B cell (primary cell): ENCODE measurements at regions not wholly inside any gene's neighbourhood (a gene's known extent, or its start where the extent isn't known, plus 50 kb on each side); places are given as distances from the start of the nearest gene placed in this dataset.

ENCODE experiments used
- ATAC-seq: fragments of 200-7000 bp; cut with Tn5 transposase; one replicate; pipeline ENCODE4 v1.10.0; 2021; ENCODE audit warnings: low read depth, mild to moderate bottlenecking, moderate number of reproducible peaks, moderate library complexity
- CTCF ChIA-PET: fragments of 350-600 bp; sonication (Branson Sonifier 250); formaldehyde crosslinking; loops from one replicate; lab custom pipeline; 2021; ENCODE audit warnings: antibody characterized with exemption, inconsistent platforms; lab: Charles Lee
- POLR2A ChIA-PET: fragments of 350-600 bp; sonication (Branson Sonifier 250); formaldehyde crosslinking; loops from one replicate; lab custom pipeline; 2021; ENCODE audit warnings: antibody characterized with exemption; lab: Charles Lee
- DNase-seq: peaks from one replicate; pipeline ENCODE4 v3.0.0; 2013
- H2AFZ ChIP-seq: 2 replicates; pipeline ENCODE4 v1.6.1; 2012; ENCODE audit warnings: mild to moderate bottlenecking, low read depth, low read length; ENCODE audit not compliant: insufficient read depth, poor library complexity, severe bottlenecking
- H3K27ac ChIP-seq, 2 donors: 1 replicate in 1 of 2; 2 replicates in 1 of 2; pipeline ENCODE4 v1.5.1; 2012 to 2013; ENCODE audit warnings: low read length in 2 of 2, mild to moderate bottlenecking in 2 of 2, moderate library complexity in 1 of 2
- H3K27me3 ChIP-seq, 4 experiments: fragments of 200-600 bp in 1 of 4; sonication (generic) in 1 of 4; replicated peaks in 1 of 4; 1 replicate in 2 of 4; 2 replicates in 2 of 4; pipeline versions ENCODE4 v1.6.1 to v1.7.0; 2013 to 2016; ENCODE audit warnings: low read length in 3 of 4, mild to moderate bottlenecking in 2 of 4, mixed read lengths in 1 of 4, moderate library complexity in 1 of 4; ENCODE audit not compliant: insufficient read depth in 4 of 4, control insufficient read depth in 3 of 4; ENCODE audit errors: control extremely low read depth in 1 of 4
- H3K36me3 ChIP-seq, 2 experiments: replicated peaks in 1 of 2; 1 replicate in 1 of 2; 2 replicates in 1 of 2; pipeline versions ENCODE4 v1.6.1 to v1.7.1; 2013; ENCODE audit warnings: low read length in 1 of 2; ENCODE audit not compliant: insufficient read depth in 2 of 2, control insufficient read depth in 1 of 2; ENCODE audit errors: control extremely low read depth in 1 of 2, extremely low read depth in 1 of 2
- H3K4me1 ChIP-seq, 2 donors: fragments of 200-600 bp in 1 of 2; sonication (generic) in 1 of 2; 1 replicate in 1 of 2; 2 replicates in 1 of 2; pipeline versions ENCODE4 v1.5.1 to v1.6.1; 2013 to 2017; ENCODE audit warnings: low read length in 2 of 2; ENCODE audit not compliant: control insufficient read depth in 2 of 2, insufficient read depth in 2 of 2
- H3K4me2 ChIP-seq: replicated peaks from 2 replicates; pipeline ENCODE3; 2012; ENCODE audit warnings: mild to moderate bottlenecking, low read depth, low read length; ENCODE audit not compliant: poor library complexity, severe bottlenecking
- H3K4me3 ChIP-seq, 5 experiments: fragments of 200-600 bp in 1 of 5; sonication (generic) in 1 of 5; 1 replicate in 3 of 5; 2 replicates in 2 of 5; pipeline versions ENCODE4 v1.5.1 to v1.7.0; 2011 to 2016; ENCODE audit warnings: low read length in 4 of 5, mild to moderate bottlenecking in 4 of 5, low read depth in 2 of 5, control low read depth in 1 of 5, moderate library complexity in 1 of 5; ENCODE audit not compliant: insufficient read depth in 1 of 5; ENCODE audit errors: control extremely low read depth in 1 of 5, extremely low read depth in 1 of 5
- H3K79me2 ChIP-seq: fragments of 200-600 bp; sonication (generic); one replicate; pipeline ENCODE4 v1.6.0; 2016; ENCODE audit warnings: low read length; ENCODE audit not compliant: control insufficient read depth, insufficient read depth
- H3K9ac ChIP-seq: fragments of 200-600 bp; sonication (generic); 2 replicates; pipeline ENCODE4 v1.6.1; 2017; ENCODE audit warnings: mild to moderate bottlenecking, low read length, moderate library complexity
- H3K9me3 ChIP-seq, 3 donors: one replicate each; pipeline versions ENCODE4 v1.6.1 to v1.7.1; 2013; ENCODE audit warnings: low read length in 2 of 3; ENCODE audit not compliant: control insufficient read depth in 2 of 3, insufficient read depth in 1 of 3; ENCODE audit errors: control extremely low read depth in 1 of 3
- H4K20me1 ChIP-seq: 2 replicates; pipeline ENCODE4 v1.6.0; 2012; ENCODE audit warnings: mild to moderate bottlenecking, low read length; ENCODE audit not compliant: insufficient read depth, control insufficient read depth, poor library complexity, severe bottlenecking
- H3K27ac Mint-ChIP-seq: one replicate; pipeline ENCODE4 v1.8.0; 2021; ENCODE audit warnings: mixed read lengths
- H3K27me3 Mint-ChIP-seq: one replicate; pipeline ENCODE4 v1.8.0; 2021; ENCODE audit warnings: mixed read lengths
- H3K4me1 Mint-ChIP-seq: one replicate; pipeline ENCODE4 v1.8.0; 2021; ENCODE audit warnings: mixed read lengths
- H3K4me3 Mint-ChIP-seq: one replicate; pipeline ENCODE4 v1.8.0; 2021; ENCODE audit warnings: mixed read lengths
- H3K9me3 Mint-ChIP-seq: one replicate; pipeline ENCODE4 v1.8.0; 2022; ENCODE audit warnings: mixed read lengths; ENCODE audit not compliant: insufficient read depth
- EZH2 ChIP-seq: IDR thresholded peaks from 2 replicates; pipeline ENCODE4 v1.6.1; 2012; ENCODE audit warnings: borderline replicate concordance, low read depth, mild to moderate bottlenecking, moderate library complexity, low read length; ENCODE audit not compliant: insufficient read depth, poor library complexity, severe bottlenecking
- WGBS: methylation state at CpG from one replicate; pipeline ENCODE4 v1.1.5; 2013; ENCODE audit warnings: missing lambda C conversion rate; ENCODE audit not compliant: insufficient coverage; 5-methylcytosine and 5-hydroxymethylcytosine counted together
- intact Hi-C: fragments of 100-400 bp; cut with micrococcal nuclease; formaldehyde crosslinking; loops from one replicate; pipeline ENCODE4 v1.10.0; 2022
- TF ChIP-seq, protein P1 (sequence below): fragments of 200-600 bp; IDR thresholded peaks from one replicate; pipeline ENCODE4 v1.8.0; 2022; ENCODE audit warnings: antibody characterized with exemption, mild to moderate bottlenecking

- H2AFZ ChIP-seq = no peak overlapping the region
- 89% methylated on average over 3 of the region's 3 CpGs for WGBS
- no peak for DNase-seq
- no peak overlapping the region for H3K27ac Mint-ChIP-seq
- H3K4me3 Mint-ChIP-seq = no peak overlapping the region
- POLR2A ChIA-PET = no interaction called here
- no peaks in the 10 kb centered on the region for H3K9me3 Mint-ChIP-seq
- H3K9me3 ChIP-seq = peaks cover 0 to 21% (median 0%) of the 10 kb centered on the region in 3 donors
- H3K27me3 ChIP-seq = no peaks in the 10 kb centered on the region
- H3K4me3 ChIP-seq = no peak overlapping the region
- H3K9ac ChIP-seq = no peak overlapping the region
- no peaks in the 10 kb centered on the region for H3K27me3 Mint-ChIP-seq
- H3K4me2 ChIP-seq = no peak overlapping the region
- no peaks in the 10 kb centered on the region for H3K4me1 ChIP-seq
- ATAC-seq = no peak
- intact Hi-C loops = no loop called here
- no peaks in the 10 kb centered on the region for H3K4me1 Mint-ChIP-seq
- no peaks in the 10 kb centered on the region for H3K36me3 ChIP-seq
- H3K27ac ChIP-seq = no peak overlapping the region
- no peaks in the 10 kb centered on the region for H3K79me2 ChIP-seq
- CTCF ChIA-PET = interaction anchor here (0.8 kb wide), 1 partner anchor 13 kb away, joined by 3 read pairs; no protein-coding TSS in a partner anchor
- TF ChIP-seq, protein P1, sequence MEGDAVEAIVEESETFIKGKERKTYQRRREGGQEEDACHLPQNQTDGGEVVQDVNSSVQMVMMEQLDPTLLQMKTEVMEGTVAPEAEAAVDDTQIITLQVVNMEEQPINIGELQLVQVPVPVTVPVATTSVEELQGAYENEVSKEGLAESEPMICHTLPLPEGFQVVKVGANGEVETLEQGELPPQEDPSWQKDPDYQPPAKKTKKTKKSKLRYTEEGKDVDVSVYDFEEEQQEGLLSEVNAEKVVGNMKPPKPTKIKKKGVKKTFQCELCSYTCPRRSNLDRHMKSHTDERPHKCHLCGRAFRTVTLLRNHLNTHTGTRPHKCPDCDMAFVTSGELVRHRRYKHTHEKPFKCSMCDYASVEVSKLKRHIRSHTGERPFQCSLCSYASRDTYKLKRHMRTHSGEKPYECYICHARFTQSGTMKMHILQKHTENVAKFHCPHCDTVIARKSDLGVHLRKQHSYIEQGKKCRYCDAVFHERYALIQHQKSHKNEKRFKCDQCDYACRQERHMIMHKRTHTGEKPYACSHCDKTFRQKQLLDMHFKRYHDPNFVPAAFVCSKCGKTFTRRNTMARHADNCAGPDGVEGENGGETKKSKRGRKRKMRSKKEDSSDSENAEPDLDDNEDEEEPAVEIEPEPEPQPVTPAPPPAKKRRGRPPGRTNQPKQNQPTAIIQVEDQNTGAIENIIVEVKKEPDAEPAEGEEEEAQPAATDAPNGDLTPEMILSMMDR = no peak
- no peak for TF ChIP-seq EZH2
- H4K20me1 ChIP-seq = no peaks in the 10 kb centered on the region
Observed at GRCh38 chr17:69801368-69801767, 273.7 kb upstream of the KCNJ16 start.

DNA sequence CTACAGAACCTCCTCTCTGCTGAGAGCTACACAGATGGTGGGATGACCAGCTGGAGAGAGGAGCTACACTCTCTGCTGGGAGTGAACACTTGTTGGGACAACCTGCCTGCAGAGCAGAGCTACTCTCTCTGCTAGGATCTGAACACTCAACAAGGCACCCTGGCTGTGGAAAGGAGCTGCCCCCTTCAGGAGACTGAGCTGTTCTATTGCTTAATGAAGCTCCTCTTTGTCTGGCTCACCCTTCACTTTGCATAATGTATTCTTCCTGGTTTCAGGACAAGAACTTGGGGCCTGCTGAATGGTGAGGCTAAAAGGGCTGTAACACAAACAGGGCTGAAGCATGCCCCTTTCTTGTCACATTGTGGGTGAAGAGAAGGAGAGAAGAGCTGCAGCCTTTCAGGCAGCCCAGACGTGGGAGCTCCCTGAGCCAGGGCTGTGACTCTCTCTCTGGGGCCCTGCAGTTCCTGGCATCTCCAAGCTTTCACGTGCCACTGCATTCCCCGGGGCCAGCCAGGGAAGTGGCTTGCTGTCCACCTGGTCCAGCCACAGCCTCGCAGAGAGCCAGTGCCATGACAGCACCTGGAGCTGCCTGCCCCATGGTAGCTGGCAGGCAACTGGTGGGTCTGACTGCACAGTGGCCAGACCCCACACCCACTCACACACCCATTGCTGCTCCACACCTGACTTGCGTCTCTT, 272.8 kb upstream of the KCNJ16 start:
- H3K9me3 ChIP-seq = peaks cover 0 to 21% (median 0%) of the 10 kb centered on the region in 3 donors
- no peaks in the 10 kb centered on the region for H3K79me2 ChIP-seq
- no peak overlapping the region for H3K4me3 Mint-ChIP-seq
- no peak overlapping the region for H3K27ac Mint-ChIP-seq
- no peaks in the 10 kb centered on the region for H3K4me1 Mint-ChIP-seq
- no peaks in the 10 kb centered on the region for H3K9me3 Mint-ChIP-seq
- no peak for DNase-seq
- H3K27ac ChIP-seq = no peak overlapping the region
- no peaks in the 10 kb centered on the region for H3K36me3 ChIP-seq
- TF ChIP-seq, protein P1 = no peak
- no peak for TF ChIP-seq EZH2
- no peaks in the 10 kb centered on the region for H3K27me3 ChIP-seq
- H2AFZ ChIP-seq = no peak overlapping the region
- H3K4me3 ChIP-seq = no peak overlapping the region
- WGBS = 90% methylated on average over 4 of the region's 5 CpGs
- H3K27me3 Mint-ChIP-seq = no peaks in the 10 kb centered on the region
- intact Hi-C loops = no loop called here
- no peak for ATAC-seq
- no peaks in the 10 kb centered on the region for H4K20me1 ChIP-seq
- H3K4me1 ChIP-seq = no peaks in the 10 kb centered on the region
- no peak overlapping the region for H3K4me2 ChIP-seq
- ChIA-PET POLR2A (no interaction called here), CTCF (interaction anchor here (0.8 kb wide), 1 partner anchor 13 kb away, joined by 3 read pairs; no protein-coding TSS in a partner anchor)
- H3K9ac ChIP-seq = no peak overlapping the region
